Neural progenitor cell (in vitro differentiated cells): ENCODE measurements at regions not wholly inside any gene's neighbourhood (a gene's known extent, or its start where the extent isn't known, plus 50 kb on each side); places are given as distances from the start of the nearest gene placed in this dataset.

Experiments used
- DNase-seq: peaks from one replicate; pipeline ENCODE4 v3.0.0-alpha.2; 2016; ENCODE audit warnings: low spot score
- H2AFZ ChIP-seq: fragments of 200-600 bp; sonication (generic); replicated peaks from 2 replicates; pipeline ENCODE4 v1.6.1; 2016; ENCODE audit warnings: antibody characterized with exemption
- H3F3A ChIP-seq: fragments of 200-600 bp; sonication (generic); 2 replicates; pipeline ENCODE4 v1.6.1; 2016; ENCODE audit warnings: antibody characterized with exemption, low read depth
- H3K27ac ChIP-seq: fragments of 200-600 bp; sonication (generic); 2 replicates; pipeline ENCODE4 v1.5.1; 2016; ENCODE audit warnings: mild to moderate bottlenecking
- H3K27me3 ChIP-seq: fragments of 200-600 bp; sonication (generic); 2 replicates; pipeline ENCODE4 v1.6.1; 2016; ENCODE audit warnings: mild to moderate bottlenecking, moderate library complexity
- H3K36me3 ChIP-seq: fragments of 200-600 bp; sonication (generic); 2 replicates; pipeline ENCODE4 v1.5.1; 2016
- H3K4me1 ChIP-seq: fragments of 200-600 bp; sonication (generic); 2 replicates; pipeline ENCODE4 v1.6.1; 2016; ENCODE audit warnings: mixed run types
- H3K4me2 ChIP-seq: fragments of 200-600 bp; sonication (generic); 2 replicates; pipeline ENCODE4 v1.6.1; 2016
- H3K4me3 ChIP-seq: fragments of 200-600 bp; sonication (generic); 2 replicates; pipeline ENCODE4 v1.5.1; 2016
- H3K79me2 ChIP-seq: fragments of 200-600 bp; sonication (generic); 2 replicates; pipeline ENCODE4 v1.6.1; 2016; ENCODE audit warnings: low read depth
- H3K9ac ChIP-seq: fragments of 200-600 bp; sonication (generic); 2 replicates; pipeline ENCODE4 v1.6.1; 2016
- H3K9me3 ChIP-seq: fragments of 200-600 bp; sonication (generic); 2 replicates; pipeline ENCODE4 v1.5.1; 2016; ENCODE audit warnings: low read depth
- H4K20me1 ChIP-seq: fragments of 200-600 bp; sonication (generic); 2 replicates; pipeline ENCODE4 v1.6.1; 2016; ENCODE audit warnings: low read depth
- H3K27ac Mint-ChIP-seq: 3 replicates; pipeline ENCODE4 v1.8.0; 2021; ENCODE audit warnings: mixed read lengths
- H3K27me3 Mint-ChIP-seq: 2 replicates; pipeline ENCODE4 v1.8.0; 2022; ENCODE audit warnings: low read depth, mild to moderate bottlenecking, inconsistent platforms, moderate library complexity, mixed read lengths; ENCODE audit not compliant: insufficient read depth
- H3K36me3 Mint-ChIP-seq: 3 replicates; pipeline ENCODE4 v1.8.0; 2021; ENCODE audit warnings: mixed read lengths
- H3K4me1 Mint-ChIP-seq: 3 replicates; pipeline ENCODE4 v1.8.0; 2021; ENCODE audit warnings: mixed read lengths
- H3K4me3 Mint-ChIP-seq: 3 replicates; pipeline ENCODE4 v1.8.0; 2021; ENCODE audit warnings: mild to moderate bottlenecking, moderate library complexity, mixed read lengths
- H3K9me3 Mint-ChIP-seq: 3 replicates; pipeline ENCODE4 v1.8.0; 2020; ENCODE audit warnings: mixed read lengths
- CTCF ChIP-seq: fragments of 200-600 bp; sonication (generic); IDR thresholded peaks from 2 replicates; pipeline ENCODE4 v1.5.1; 2017; ENCODE audit warnings: antibody characterized with exemption, mild to moderate bottlenecking
- EZH2 ChIP-seq: fragments of 200-600 bp; sonication (generic); IDR thresholded peaks from 2 replicates; pipeline ENCODE4 v1.6.1; 2017; ENCODE audit warnings: antibody characterized with exemption, mild to moderate bottlenecking, moderate library complexity
- EZH2phosphoT487 ChIP-seq: fragments of 200-600 bp; sonication (generic); IDR thresholded peaks from 2 replicates; pipeline ENCODE4 v1.6.1; 2017; ENCODE audit warnings: antibody characterized with exemption

GRCh38 chr15:96565266-96565665 lies 234.8 kb downstream of the NR2F2 start:
- no peaks in the 10 kb centered on the region for H3K79me2 ChIP-seq
- no peak overlapping the region for H3K4me3 ChIP-seq
- no peak overlapping the region for H3K4me3 Mint-ChIP-seq
- H3K4me2 ChIP-seq = no peak overlapping the region
- H3F3A ChIP-seq = no peaks in the 10 kb centered on the region
- H3K36me3 Mint-ChIP-seq = no peaks in the 10 kb centered on the region
- H3K9me3 Mint-ChIP-seq = peaks cover 18% of the 10 kb centered on the region
- H3K27ac Mint-ChIP-seq = no peak overlapping the region
- no peaks in the 10 kb centered on the region for H3K4me1 Mint-ChIP-seq
- H4K20me1 ChIP-seq = no peaks in the 10 kb centered on the region
- H3K27ac ChIP-seq = no peak overlapping the region
- no peaks in the 10 kb centered on the region for H3K36me3 ChIP-seq
- TF ChIP-seq EZH2 = no peak
- no peak for TF ChIP-seq EZH2phosphoT487
- no peak for TF ChIP-seq CTCF
- H3K4me1 ChIP-seq = no peaks in the 10 kb centered on the region
- H3K27me3 ChIP-seq = no peaks in the 10 kb centered on the region
- H3K9ac ChIP-seq = no peak overlapping the region
- no peak for DNase-seq
- H3K27me3 Mint-ChIP-seq = no peaks in the 10 kb centered on the region
- no peak overlapping the region for H2AFZ ChIP-seq
- no peaks in the 10 kb centered on the region for H3K9me3 ChIP-seq

- Mint-ChIP-seq H3K4me3 (no peak overlapping the region), H3K27me3 (no peaks in the 10 kb centered on the region), H3K36me3 (no peaks in the 10 kb centered on the region), H3K27ac (no peak overlapping the region), H3K9me3 (no peaks in the 10 kb centered on the region), H3K4me1 (no peaks in the 10 kb centered on the region)
- Histone ChIP-seq H3F3A (peaks cover 7% of the 10 kb centered on the region), H4K20me1 (no peaks in the 10 kb centered on the region), H3K9ac (no peak overlapping the region), H3K4me3 (no peak overlapping the region), H2AFZ (no peak overlapping the region), H3K4me1 (peaks cover 10% of the 10 kb centered on the region), H3K27ac (no peak overlapping the region), H3K79me2 (no peaks in the 10 kb centered on the region), H3K36me3 (no peaks in the 10 kb centered on the region), H3K9me3 (no peaks in the 10 kb centered on the region), H3K4me2 (no peak overlapping the region), H3K27me3 (no peaks in the 10 kb centered on the region)
- no peak for DNase-seq
- TF ChIP-seq EZH2phosphoT487 (no peak), EZH2 (no peak), CTCF (no peak)
These were observed 244.3 kb downstream of the NR2F2 start for GRCh38 chr15:96574782-96575181.

- Histone ChIP-seq H3F3A (peaks cover 7% of the 10 kb centered on the region), H3K9ac (no peak overlapping the region), H3K4me3 (no peak overlapping the region), H2AFZ (no peak overlapping the region), H3K9me3 (no peaks in the 10 kb centered on the region), H3K4me2 (no peak overlapping the region), H3K27ac (no peak overlapping the region), H3K79me2 (no peaks in the 10 kb centered on the region), H3K4me1 (peaks cover 12% of the 10 kb centered on the region), H3K36me3 (no peaks in the 10 kb centered on the region), H4K20me1 (no peaks in the 10 kb centered on the region), H3K27me3 (no peaks in the 10 kb centered on the region)
- H3K36me3 Mint-ChIP-seq = no peaks in the 10 kb centered on the region
- no peak overlapping the region for H3K4me3 Mint-ChIP-seq
- no peaks in the 10 kb centered on the region for H3K9me3 Mint-ChIP-seq
- no peaks in the 10 kb centered on the region for H3K27me3 Mint-ChIP-seq
- no peak for DNase-seq
- H3K27ac Mint-ChIP-seq = no peak overlapping the region
- TF ChIP-seq EZH2phosphoT487 = no peak
- no peak for TF ChIP-seq CTCF
- TF ChIP-seq EZH2 = no peak
- H3K4me1 Mint-ChIP-seq = no peaks in the 10 kb centered on the region
These were observed 246.1 kb downstream of the NR2F2 start for GRCh38 chr15:96576596-96576995.
